KBM-7 (cell line): ENCODE measurements at regions not wholly inside any gene's neighbourhood (a gene's known extent, or its start where the extent isn't known, plus 50 kb on each side); places are given as distances from the start of the nearest gene placed in this dataset.

ENCODE experiments used
- DNase-seq: peaks from one replicate; pipeline ENCODE4 v3.0.0-alpha.2; 2015
- in situ Hi-C: fragments of 300-500 bp; cut with MboI; formaldehyde crosslinking; loops from 2 replicates; pipeline ENCODE4 v1.14.3; 2020; ENCODE audit warnings: low sequenced_read_pairs, low pct_unique_long_range_greater_than_20kb, mixed read lengths

- in situ Hi-C loops, result no loop called here
- DNase-seq, result no peak
These were observed 868.0 kb downstream of the USP25 start for GRCh38 chr21:16597753-16598152.

GRCh38 chr21:16605597-16605996 is 875.8 kb downstream of the USP25 start:
- in situ Hi-C loops, result no loop called here

GRCh38 chr21:16606271-16606670 is 876.5 kb downstream of the USP25 start:
- in situ Hi-C loops, result no loop called here
- DNase-seq, result no peak

More at GRCh38 chr21:16605597-16605996, 875.8 kb downstream of the USP25 start:
- DNase-seq, result no peak

- DNase-seq, result no peak
- in situ Hi-C loops, result no loop called here
These were observed 878.5 kb downstream of the USP25 start for GRCh38 chr21:16608209-16608830.

- in situ Hi-C loops, result no loop called here
- no peak for DNase-seq
These were observed 889.5 kb downstream of the USP25 start for GRCh38 chr21:16619281-16619680.

GRCh38 chr21:16620786-16621320 is 891.1 kb downstream of the USP25 start:
- in situ Hi-C loops, result no loop called here
- DNase-seq, result peak; percentile 11

GRCh38 chr21:16624479-16625118 is 888.2 kb upstream of the CXADR start:
- in situ Hi-C loops, result no loop called here
- DNase-seq, result no peak

- DNase-seq, result no peak
- in situ Hi-C loops, result no loop called here
These were observed 887.4 kb upstream of the CXADR start for GRCh38 chr21:16625491-16625890.

DNA sequence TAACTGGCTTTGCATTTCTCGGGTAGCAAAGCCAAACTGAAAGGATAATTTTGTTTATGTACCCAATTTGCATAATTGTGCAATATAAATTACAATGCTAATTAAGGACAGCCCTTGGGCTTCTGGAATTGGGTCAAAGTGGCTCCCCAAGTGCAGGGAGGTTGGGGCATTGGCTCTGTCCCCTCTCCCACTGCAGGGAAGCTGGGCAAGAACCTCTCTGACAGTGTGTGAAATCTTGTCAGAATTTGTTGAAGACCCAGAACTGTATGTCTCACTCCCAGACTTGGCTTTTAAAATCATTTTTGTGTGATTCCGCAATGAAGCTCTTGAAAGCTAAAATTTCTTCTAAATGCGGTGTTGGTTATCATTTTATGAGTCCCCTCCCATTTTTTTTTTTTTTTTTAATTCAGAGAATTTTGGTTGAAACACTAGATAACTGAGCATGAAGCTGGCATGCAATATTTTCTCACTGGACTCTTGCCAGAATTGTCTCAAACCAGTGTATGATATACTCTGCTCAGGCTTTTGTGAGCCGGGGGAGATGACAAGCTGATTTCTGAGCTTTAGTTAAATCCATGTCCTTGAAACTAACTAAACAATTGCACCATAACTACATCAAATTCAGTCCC is 878.9 kb upstream of the CXADR start:
- in situ Hi-C loops, result no loop called here
- DNase-seq, result no peak

DNA sequence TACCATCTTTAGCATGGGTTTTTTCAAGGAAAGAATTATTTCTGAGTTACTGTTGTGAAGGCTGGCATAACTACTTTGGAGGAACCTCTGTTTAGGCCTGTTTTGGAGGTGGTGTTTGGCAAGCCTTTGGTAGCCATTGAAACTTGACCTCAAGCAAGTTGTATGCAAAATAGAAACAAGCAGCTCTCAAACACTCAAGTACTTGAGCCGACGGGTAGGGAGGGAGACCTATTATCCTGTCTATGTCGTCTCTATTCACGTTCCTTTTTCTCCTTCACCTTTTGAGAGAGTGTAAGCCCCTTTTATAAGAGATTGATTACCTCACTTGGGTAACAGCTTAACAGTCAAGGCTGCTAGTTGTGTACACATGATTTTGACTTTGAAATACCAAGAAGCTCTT is 878.3 kb upstream of the CXADR start:
- DNase-seq, result no peak
- in situ Hi-C loops, result no loop called here

- in situ Hi-C loops, result no loop called here
- no peak for DNase-seq
These were observed 872.4 kb upstream of the CXADR start for GRCh38 chr21:16640297-16641027.

GRCh38 chr21:16642353-16642752 is 870.5 kb upstream of the CXADR start:
- in situ Hi-C loops, result no loop called here

GRCh38 chr21:16644685-16645084 is 868.2 kb upstream of the CXADR start:
- in situ Hi-C loops, result no loop called here
- DNase-seq, result no peak

More at GRCh38 chr21:16642353-16642752, 870.5 kb upstream of the CXADR start:
- no peak for DNase-seq

DNA sequence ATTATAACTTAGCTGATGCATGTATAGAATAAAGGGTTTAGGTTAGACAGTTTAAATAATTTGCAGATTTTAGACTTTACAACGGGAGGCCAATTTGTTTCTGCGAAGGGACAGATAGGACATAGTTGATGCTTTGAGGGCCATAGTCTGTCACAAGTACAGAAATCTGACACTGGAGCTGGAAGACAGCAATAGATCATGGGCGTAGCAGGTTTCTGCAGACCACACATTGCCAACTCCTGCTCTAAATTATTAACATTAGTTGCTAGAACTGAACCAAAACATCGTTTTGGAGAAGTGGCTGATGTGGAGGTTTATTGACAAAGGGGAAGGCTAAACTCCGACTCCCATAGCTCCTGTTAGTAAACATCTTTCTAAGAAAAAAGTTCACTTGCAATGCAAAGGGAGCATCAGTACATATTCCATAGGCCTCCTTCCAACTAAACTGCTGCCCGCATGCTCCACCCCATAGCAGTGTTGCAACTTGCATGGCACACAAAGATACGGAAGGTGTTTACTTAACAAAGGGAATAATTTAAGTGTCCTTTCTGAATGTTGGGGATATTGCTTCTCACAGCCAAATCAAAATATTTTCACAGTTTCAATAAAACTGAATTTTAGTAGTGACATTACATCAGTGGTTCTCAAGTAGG is 862.0 kb upstream of the CXADR start:
- in situ Hi-C loops, result no loop called here
- no peak for DNase-seq

DNA sequence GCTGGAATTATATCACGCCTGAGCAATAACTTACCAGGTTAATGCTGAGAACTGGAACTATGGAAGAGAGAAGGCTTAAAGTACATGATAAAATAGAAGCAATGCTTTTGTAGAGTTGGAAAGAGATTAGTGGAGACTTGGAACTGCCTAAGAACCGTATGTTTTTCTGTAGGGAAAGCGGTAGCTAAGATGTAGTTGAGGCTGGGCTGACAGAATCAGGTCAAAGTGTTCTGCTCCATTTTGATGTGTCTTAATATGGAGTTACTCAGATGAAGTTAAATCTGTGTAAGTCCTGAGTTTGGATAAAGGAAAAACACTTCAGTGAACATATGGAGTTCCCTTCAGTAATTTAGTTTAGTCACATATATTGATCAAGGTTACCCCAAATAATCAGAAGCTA is 860.9 kb upstream of the CXADR start:
- in situ Hi-C loops, result no loop called here
- no peak for DNase-seq

- in situ Hi-C loops, result no loop called here
- DNase-seq, result no peak
These were observed 849.4 kb upstream of the CXADR start for GRCh38 chr21:16663436-16663835.

GRCh38 chr21:16667395-16667794 is 845.4 kb upstream of the CXADR start:
- in situ Hi-C loops, result no loop called here
- no peak for DNase-seq

DNA sequence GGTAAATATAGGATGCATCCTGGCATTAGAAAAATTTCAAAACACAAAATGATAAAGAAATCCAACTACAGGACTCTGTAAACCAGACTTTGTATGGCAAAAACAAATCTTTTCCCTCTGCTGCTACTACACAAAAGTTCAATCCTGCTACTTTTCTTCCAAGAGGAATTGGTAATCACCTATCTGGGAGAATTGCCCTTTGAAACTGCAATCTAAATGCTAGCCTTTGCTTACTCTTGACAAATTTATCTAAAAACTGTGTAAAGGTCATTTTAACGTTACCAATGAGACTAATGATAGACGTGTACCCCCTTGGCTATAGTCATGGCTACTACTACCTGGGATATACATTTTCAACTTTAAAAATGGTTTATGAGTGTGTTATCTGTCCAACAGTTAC is 837.9 kb upstream of the CXADR start:
- DNase-seq, result no peak
- in situ Hi-C loops, result no loop called here

DNA sequence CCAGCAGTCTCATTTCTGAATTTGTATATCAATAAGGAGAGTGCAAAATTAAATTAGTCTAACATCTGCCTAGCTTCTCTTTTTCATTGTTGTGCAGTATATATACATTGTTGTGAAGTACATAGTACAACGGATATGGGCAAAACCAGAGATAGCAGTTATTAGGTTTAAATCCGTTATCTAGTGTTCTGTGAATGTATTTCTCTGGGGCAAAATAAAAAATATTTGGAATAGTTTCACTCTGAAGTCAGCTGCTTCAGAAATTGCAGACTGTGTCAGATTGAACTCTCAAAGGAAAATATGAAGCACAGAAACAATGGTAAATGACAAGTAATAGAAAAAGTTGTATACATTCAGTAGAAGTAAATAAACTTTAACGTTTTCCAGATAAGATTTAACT is 836.5 kb upstream of the CXADR start:
- no peak for DNase-seq
- in situ Hi-C loops, result no loop called here
